K562 (cell line): ENCODE measurements at regions not wholly inside any gene's neighbourhood (a gene's known extent, or its start where the extent isn't known, plus 50 kb on each side); places are given as distances from the start of the nearest gene placed in this dataset.

Source experiments
- ATAC-seq: fragments of 200-7000 bp; cut with Tn5 transposase; 3 replicates; pipeline ENCODE4 v1.9.1; 2020; ENCODE audit warnings: moderate library complexity
- BruUV-seq: library from RNA; stranded (reverse); fragments of 400-500 nt; replicated peaks from 2 replicates; lab custom pipeline; 2021; lab: Mats Ljungman, UMichigan
- CTCF ChIA-PET: fragments of 300-600 bp; formaldehyde crosslinking; extraction: SDS; loops from one replicate; lab custom pipeline; 2021; ENCODE audit warnings: low intra/inter-chr PET ratio; lab: Yijun Ruan, JAX
- POLR2A ChIA-PET: fragments of 300-600, 350-650 bp; sonication (Branson Sonifier 250); formaldehyde crosslinking; extraction: SDS; loops from one replicate; lab custom pipeline; 2021; ENCODE audit warnings: antibody characterized with exemption, inconsistent platforms; lab: Yijun Ruan, JAX
- DNase-seq, 4 experiments: peaks; one replicate each; pipeline versions ENCODE4 v3.0.0 to v3.0.0-alpha.2; 2011 to 2018; ENCODE audit warnings: low spot score in 3 of 4, mixed read lengths in 3 of 4; ENCODE audit errors: extremely low read depth in 1 of 4
- FAIRE-seq: peaks from 2 replicates; lab custom pipeline; 2011; peaks lifted over from hg19 to GRCh38; lab: Jason Lieb, UNC
- H2AFZ ChIP-seq: 2 replicates; pipeline ENCODE4 v1.6.0; 2011; ENCODE audit warnings: low read depth, low read length, control low read depth, inconsistent platforms
- H3K27ac ChIP-seq: fragments of 200-600 bp; 3 replicates; pipeline ENCODE4 v1.8.0; 2011; ENCODE audit warnings: low read depth, mild to moderate bottlenecking, control low read depth, inconsistent platforms, low read length, moderate library complexity, mixed read lengths; ENCODE audit errors: extremely low read depth
- H3K27me3 ChIP-seq, 2 experiments: fragments of 300-600 bp in 1 of 2; 2 replicates in 1 of 2; 3 replicates in 1 of 2; pipeline versions ENCODE4 v1.6.0 to v1.8.0; 2011; ENCODE audit warnings: inconsistent platforms in 2 of 2, low read length in 2 of 2, mild to moderate bottlenecking in 1 of 2, mixed read lengths in 1 of 2, moderate library complexity in 1 of 2; ENCODE audit not compliant: control insufficient read depth in 2 of 2, insufficient read depth in 2 of 2
- H3K36me3 ChIP-seq: fragments of 300-600 bp; 3 replicates; pipeline ENCODE4 v1.8.0; 2011; ENCODE audit warnings: mild to moderate bottlenecking, low read length, inconsistent platforms; ENCODE audit not compliant: control insufficient read depth, insufficient read depth
- H3K4me1 ChIP-seq, 2 experiments: fragments of 200-600 bp in 1 of 2; replicated peaks in 1 of 2; 2 replicates in 1 of 2; 3 replicates in 1 of 2; pipeline versions ENCODE4 v1.5.1 to v1.8.0; 2011; ENCODE audit warnings: inconsistent platforms in 2 of 2, low read length in 2 of 2, mild to moderate bottlenecking in 1 of 2, mixed read lengths in 1 of 2, moderate library complexity in 1 of 2; ENCODE audit not compliant: control insufficient read depth in 2 of 2, insufficient read depth in 2 of 2
- H3K4me2 ChIP-seq: 2 replicates; pipeline ENCODE4 v1.6.1; 2011; ENCODE audit warnings: low read length, control low read depth, inconsistent platforms, mixed read lengths; ENCODE audit not compliant: insufficient read depth
- H3K4me3 ChIP-seq: fragments of 200-600 bp; sonication (generic), shearing (Covaris generic); 2 replicates; pipeline ENCODE4 v1.5.1; 2016; ENCODE audit warnings: control low read depth, inconsistent platforms
- H3K79me2 ChIP-seq: fragments of 200-600 bp; 3 replicates; pipeline ENCODE4 v1.8.0; 2011; ENCODE audit warnings: low read length, inconsistent platforms; ENCODE audit not compliant: control insufficient read depth, insufficient read depth
- H3K9ac ChIP-seq, 2 experiments: 2 replicates each; pipeline versions ENCODE4 v1.6.0 to v1.6.1; 2011; ENCODE audit warnings: low read depth in 2 of 2, low read length in 2 of 2, control low read depth in 1 of 2, inconsistent platforms in 1 of 2, mild to moderate bottlenecking in 1 of 2, mixed read lengths in 1 of 2; ENCODE audit not compliant: insufficient read depth in 1 of 2
- H3K9me1 ChIP-seq: one replicate; pipeline ENCODE4 v1.6.0; 2011; ENCODE audit warnings: inconsistent platforms, mild to moderate bottlenecking, low read length, moderate library complexity; ENCODE audit not compliant: control insufficient read depth, insufficient read depth
- H3K9me3 ChIP-seq: replicated peaks from 2 replicates; pipeline ENCODE4 v1.5.1; 2011; ENCODE audit warnings: low read depth, low read length, inconsistent platforms; ENCODE audit not compliant: control insufficient read depth, insufficient read depth
- H4K20me1 ChIP-seq: replicated peaks from 2 replicates; pipeline ENCODE4 v1.6.1; 2011; ENCODE audit warnings: low read length, inconsistent platforms, mixed read lengths; ENCODE audit not compliant: control insufficient read depth, insufficient read depth
- BDP1 ChIP-seq: IDR thresholded peaks from 3 replicates; pipeline ENCODE4 v1.6.1; 2011; ENCODE audit not compliant: insufficient read length, insufficient read depth
- C11orf30 ChIP-seq: fragments of 450-650 bp; IDR thresholded peaks from 2 replicates; pipeline ENCODE4 v1.6.1; 2016; ENCODE audit warnings: low read depth, mild to moderate bottlenecking
- CCNT2 ChIP-seq: IDR thresholded peaks from 2 replicates; pipeline ENCODE4 v1.6.1; 2011; ENCODE audit warnings: borderline replicate concordance, low read depth, mild to moderate bottlenecking, moderate library complexity, mixed read lengths, low read length; ENCODE audit not compliant: insufficient read length; ENCODE audit errors: extremely low read depth
- CHD4 ChIP-seq: fragments of 200-600 bp; sonication (generic); IDR thresholded peaks from 3 replicates; pipeline ENCODE4 v1.6.1; 2012; ENCODE audit warnings: low read depth, mild to moderate bottlenecking, mixed read lengths, low read length, inconsistent platforms; ENCODE audit not compliant: insufficient read depth, insufficient replicate concordance, poor library complexity, severe bottlenecking
- ELF4 ChIP-seq: fragments of 450-650 bp; formaldehyde crosslinking; IDR thresholded peaks from 2 replicates; pipeline ENCODE4 v1.4.0; 2022; ENCODE audit warnings: missing genetic modification characterization
- ESRRA ChIP-seq: fragments of 450-650 bp; IDR thresholded peaks from 2 replicates; pipeline ENCODE4 v1.6.1; 2014; ENCODE audit warnings: low read depth, mild to moderate bottlenecking, moderate library complexity, borderline replicate concordance
- FOSL1 ChIP-seq: fragments of 200-800 bp; sonication (Bioruptor generic); conservative IDR thresholded peaks from 2 replicates; pipeline ENCODE4 v1.6.1; 2016; ENCODE audit warnings: missing genetic modification characterization, missing compliant biosample characterization
- HSF4 ChIP-seq: fragments of 250-450 bp; sonication (Bioruptor Pico); IDR thresholded peaks from 2 replicates; pipeline ENCODE4 v2.1.2; 2022; ENCODE audit warnings: mild to moderate bottlenecking, moderate library complexity, borderline replicate concordance
- JUN ChIP-seq, 2 experiments: sonication (generic) in 1 of 2; formaldehyde crosslinking in 1 of 2; IDR thresholded peaks; 2 replicates each; pipeline versions ENCODE4 v1.6.1 to v1.8.0; 2012 to 2022; ENCODE audit warnings: borderline replicate concordance in 2 of 2, mild to moderate bottlenecking in 2 of 2, improper control_type of control experiment in 1 of 2, low read depth in 1 of 2, low read length in 1 of 2, missing genetic modification reagents in 1 of 2
- JUND ChIP-seq, 2 experiments: IDR thresholded peaks; 2 replicates in 1 of 2; 3 replicates in 1 of 2; pipeline ENCODE4 v1.6.1; 2011; ENCODE audit warnings: borderline replicate concordance in 2 of 2, low read depth in 2 of 2, low read length in 2 of 2, improper control_type of control experiment in 1 of 2, missing biosample characterization in 1 of 2, missing genetic modification characterization in 1 of 2, missing genetic modification reagents in 1 of 2
- KDM1A ChIP-seq, 2 experiments: fragments of 450-650 bp; IDR thresholded peaks; 2 replicates each; pipeline ENCODE4 v1.6.1; 2016; ENCODE audit warnings: mild to moderate bottlenecking in 2 of 2
- KLF16 ChIP-seq: IDR thresholded peaks from 2 replicates; pipeline ENCODE4 v1.6.1; 2016; ENCODE audit warnings: antibody characterized with exemption
- L3MBTL2 ChIP-seq: fragments of 450-650 bp; IDR thresholded peaks from 2 replicates; pipeline ENCODE4 v1.6.1; 2016; ENCODE audit warnings: mild to moderate bottlenecking, moderate library complexity
- NFATC3 ChIP-seq: fragments of 450-650 bp; IDR thresholded peaks from 2 replicates; pipeline ENCODE4 v1.6.1; 2017; ENCODE audit warnings: mild to moderate bottlenecking
- SMARCA4 ChIP-seq: fragments of 450-650 bp; IDR thresholded peaks from 2 replicates; pipeline ENCODE4 v1.6.1; 2016
- STAT5A ChIP-seq: IDR thresholded peaks from 2 replicates; pipeline ENCODE4 v1.6.1; 2012; ENCODE audit warnings: low read length, inconsistent platforms, borderline replicate concordance
- SUPT5H ChIP-seq: fragments of 450-650 bp; IDR thresholded peaks from 2 replicates; pipeline ENCODE4 v1.6.1; 2016
- TEAD4 ChIP-seq, 2 experiments: sonication (generic) in 1 of 2; formaldehyde crosslinking in 1 of 2; IDR thresholded peaks; 2 replicates each; pipeline versions ENCODE4 v1.6.1 to v1.8.0; 2012 to 2022; ENCODE audit warnings: borderline replicate concordance in 1 of 2, inconsistent platforms in 1 of 2, low read length in 1 of 2, mild to moderate bottlenecking in 1 of 2, missing genetic modification reagents in 1 of 2
- ZBTB7A ChIP-seq: IDR thresholded peaks from 2 replicates; pipeline ENCODE4 v1.6.1; 2011; ENCODE audit warnings: low read depth, mild to moderate bottlenecking, low read length, moderate library complexity, borderline replicate concordance; ENCODE audit not compliant: control insufficient read depth
- ZNF57 ChIP-seq: fragments of 450-650 bp; formaldehyde crosslinking; IDR thresholded peaks from 2 replicates; pipeline ENCODE4 v1.4.0; 2020; ENCODE audit warnings: mild to moderate bottlenecking, moderate library complexity
- WGBS: fragments of 100-300 bp; shearing (Covaris generic); methylation state at CpG from one replicate; pipeline ENCODE4 v1.1.6; 2016; ENCODE audit warnings: low coverage, mixed read lengths; ENCODE audit not compliant: insufficient coverage; ENCODE audit errors: missing lambda C conversion rate; 5-methylcytosine and 5-hydroxymethylcytosine counted together
- in situ Hi-C: fragments of 300-500 bp; cut with MboI; formaldehyde crosslinking; loops from 4 replicates; pipeline ENCODE4 v1.15.0; 2018; ENCODE audit warnings: inconsistent platforms, mixed read lengths
- intact Hi-C: fragments of 100-400 bp; cut with micrococcal nuclease; formaldehyde crosslinking; loops from 2 replicates; pipeline ENCODE4 v1.14.2; 2022
- TF ChIP-seq, protein P1 (sequence below), 2 experiments: fragments of 450-650 bp in 1 of 2; sonication (generic) in 1 of 2; formaldehyde crosslinking in 1 of 2; IDR thresholded peaks in 1 of 2; conservative IDR thresholded peaks in 1 of 2; 2 replicates each; pipeline versions ENCODE4 v1.6.1 to v1.8.1; 2016 to 2023; ENCODE audit warnings: mild to moderate bottlenecking in 2 of 2, moderate library complexity in 2 of 2, inconsistent platforms in 1 of 2, missing genetic modification reagents in 1 of 2

- Histone ChIP-seq H2AFZ (peak overlapping the region; percentile 87), H3K4me3 (peak overlapping the region; percentile 8; the same call in 1 of the 2 replicates), H3K9me1 (no peaks in the 10 kb centered on the region), H4K20me1 (no peaks in the 10 kb centered on the region), H3K36me3 (no peaks in the 10 kb centered on the region), H3K9ac (peak overlapping the region; percentile 9 to 76; a peak in 2 of 4 replicates), H3K27me3 (no peaks in the 10 kb centered on the region), H3K4me2 (peak overlapping the region; percentile 60), H3K4me1 (peaks cover 1 to 13% of the 10 kb centered on the region in 2 experiments; a peak in 4 of 5 replicates), H3K79me2 (no peaks in the 10 kb centered on the region), H3K9me3 (no peaks in the 10 kb centered on the region), H3K27ac (peak overlapping the region; percentile 61; the same call in 2 of the 3 replicates)
- no TSS peak for BruUV-seq
- intact Hi-C loops = no loop called here
- peak; percentile 56 for FAIRE-seq
- CTCF ChIA-PET = no interaction called here
- POLR2A ChIA-PET = interaction anchor here (1.0 to 1.2 kb wide), 2 partner anchors 27 to 35 kb away, joined by 3 to 4 read pairs; no protein-coding TSS in a partner anchor
- peak; percentile 60 for ATAC-seq
- DNase-seq = peak in 2 of 4 experiments; percentile 60 to 72
- 23% methylated on average over 8 of the region's 12 CpGs for WGBS
- in situ Hi-C loops = no loop called here
- no peak for TF ChIP-seq C11orf30
- TF ChIP-seq TEAD4 (IDR thresholded peaks at IDR 0.05; ENCODE audit: low read length) = no peak
- no peak for TF ChIP-seq TEAD4 (CRISPR knock-in tag; IDR thresholded peaks at IDR 0.05; ENCODE audit: borderline replicate concordance)
- TF ChIP-seq ZNF57 (CRISPR knock-in tag) = no peak
- no peak for TF ChIP-seq STAT5A
- TF ChIP-seq SUPT5H = no peak
- TF ChIP-seq JUND (IDR thresholded peaks at IDR 0.05; ENCODE audit: borderline replicate concordance, low read depth, low read length) = peak; percentile 80
- no peak; the same call in 2 of the 3 replicates for TF ChIP-seq JUND (tag; IDR thresholded peaks at IDR 0.05; ENCODE audit: borderline replicate concordance, low read depth, low read length)
- no peak for TF ChIP-seq BDP1
- TF ChIP-seq ESRRA = peak; percentile 77
- no peak for TF ChIP-seq CCNT2
- peak; percentile 47; the same call in 1 of the 2 replicates for TF ChIP-seq ZBTB7A
- peak; percentile 70 for TF ChIP-seq FOSL1 (tag)
- TF ChIP-seq NFATC3 = no peak
- TF ChIP-seq HSF4 (CRISPR knock-in tag) = no peak
- peak; percentile 54 for TF ChIP-seq JUN (IDR thresholded peaks at IDR 0.05; ENCODE audit: borderline replicate concordance, low read depth, low read length)
- no peak for TF ChIP-seq JUN (CRISPR knock-in tag; IDR thresholded peaks at IDR 0.05; ENCODE audit: borderline replicate concordance)
- 0 out of 2 replicates have a peak, but pooled peaks have one; percentile 22 for TF ChIP-seq SMARCA4
- TF ChIP-seq KLF16 = no peak
- TF ChIP-seq CHD4 = no peak
- no peak for TF ChIP-seq KDM1A (IDR thresholded peaks at IDR 0.05)
- 0 out of 2 replicates have a peak, but pooled peaks have one; percentile 15 for TF ChIP-seq L3MBTL2
- no peak for TF ChIP-seq ELF4 (CRISPR knock-in tag)
- TF ChIP-seq, protein P1, sequence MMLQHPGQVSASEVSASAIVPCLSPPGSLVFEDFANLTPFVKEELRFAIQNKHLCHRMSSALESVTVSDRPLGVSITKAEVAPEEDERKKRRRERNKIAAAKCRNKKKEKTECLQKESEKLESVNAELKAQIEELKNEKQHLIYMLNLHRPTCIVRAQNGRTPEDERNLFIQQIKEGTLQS (IDR thresholded peaks at IDR 0.05) = peak; percentile 71
- TF ChIP-seq, protein P1 (CRISPR knock-in tag; conservative IDR thresholded peaks at IDR 0.05) = no peak
Measured at GRCh38 chr3:72482589-72483321, 365.5 kb downstream of the SHQ1 start.
